Liver (tissue), 8 donors: ENCODE measurements at regions not wholly inside any gene's neighbourhood (a gene's known extent, or its start where the extent isn't known, plus 50 kb on each side); places are given as distances from the start of the nearest gene placed in this dataset.

ENCODE experiments used
- DNase-seq: peaks from one replicate; pipeline ENCODE4 v3.0.0-alpha.2; 2017; ENCODE audit warnings: low spot score
- H3K27ac ChIP-seq, 2 donors: one replicate each; pipeline ENCODE4 v1.7.0; 2013; ENCODE audit warnings: inconsistent platforms in 2 of 2, low read length in 2 of 2, control low read depth in 1 of 2, low read depth in 1 of 2, mild to moderate bottlenecking in 1 of 2
- H3K27me3 ChIP-seq, 4 donors: one replicate each; pipeline versions ENCODE4 v1.6.1 to v1.7.0; 2013; ENCODE audit warnings: low read length in 3 of 4, inconsistent platforms in 1 of 4, mild to moderate bottlenecking in 1 of 4, moderate library complexity in 1 of 4; ENCODE audit not compliant: control insufficient read depth in 4 of 4, insufficient read depth in 4 of 4
- H3K36me3 ChIP-seq, 4 donors: one replicate each; pipeline versions ENCODE4 v1.6.1 to v1.7.0; 2013; ENCODE audit warnings: low read length in 3 of 4, mild to moderate bottlenecking in 3 of 4, low read depth in 1 of 4, moderate library complexity in 1 of 4; ENCODE audit not compliant: control insufficient read depth in 4 of 4, insufficient read depth in 3 of 4
- H3K4me1 ChIP-seq, 4 donors: one replicate each; pipeline versions ENCODE4 v1.6.1 to v1.7.0; 2013; ENCODE audit warnings: low read length in 3 of 4, mild to moderate bottlenecking in 3 of 4, moderate library complexity in 1 of 4; ENCODE audit not compliant: control insufficient read depth in 4 of 4, insufficient read depth in 4 of 4
- H3K4me3 ChIP-seq, 3 donors: one replicate each; pipeline versions ENCODE4 v1.6.1 to v1.7.0; 2013; ENCODE audit warnings: low read length in 3 of 3, control low read depth in 1 of 3, low read depth in 1 of 3, mild to moderate bottlenecking in 1 of 3
- H3K9ac ChIP-seq, 2 donors: one replicate each; pipeline ENCODE4 v1.7.0; 2013; ENCODE audit warnings: low read length in 2 of 2, mild to moderate bottlenecking in 2 of 2, moderate library complexity in 2 of 2, control low read depth in 1 of 2, low read depth in 1 of 2
- H3K9me3 ChIP-seq, 4 donors: one replicate each; pipeline versions ENCODE4 v1.6.1 to v1.7.0; 2013; ENCODE audit warnings: low read length in 3 of 4; ENCODE audit not compliant: control insufficient read depth in 4 of 4
- ATF3 ChIP-seq: IDR thresholded peaks from 2 replicates; pipeline ENCODE4 v1.6.1; 2016; ENCODE audit warnings: antibody characterized with exemption
- EGR1 ChIP-seq, 2 donors: IDR thresholded peaks; 2 replicates each; pipeline ENCODE4 v1.6.1; 2016 to 2018; ENCODE audit warnings: antibody characterized with exemption in 2 of 2, low read depth in 2 of 2
- FOXA2 ChIP-seq: IDR thresholded peaks from 2 replicates; pipeline ENCODE4 v1.6.1; 2016; ENCODE audit warnings: antibody characterized with exemption
- HNF4A ChIP-seq, 2 donors: conservative IDR thresholded peaks; 2 replicates each; pipeline ENCODE4 v1.6.1; 2016; ENCODE audit warnings: antibody characterized with exemption in 2 of 2, mild to moderate bottlenecking in 2 of 2
- HNF4G ChIP-seq: IDR thresholded peaks from 2 replicates; pipeline ENCODE4 v1.6.1; 2016; ENCODE audit warnings: antibody characterized with exemption
- JUND ChIP-seq, 2 donors: IDR thresholded peaks; 2 replicates each; pipeline ENCODE4 v1.6.1; 2016; ENCODE audit warnings: antibody characterized with exemption in 2 of 2
- MAX ChIP-seq: IDR thresholded peaks from 2 replicates; pipeline ENCODE4 v1.6.1; 2016; ENCODE audit warnings: antibody characterized with exemption
- NR2F2 ChIP-seq: IDR thresholded peaks from 2 replicates; pipeline ENCODE4 v1.6.1; 2016; ENCODE audit warnings: antibody characterized with exemption
- RAD21 ChIP-seq, 2 donors: IDR thresholded peaks; 2 replicates each; pipeline ENCODE4 v1.6.1; 2016; ENCODE audit warnings: antibody characterized with exemption in 2 of 2, mild to moderate bottlenecking in 2 of 2
- REST ChIP-seq: IDR thresholded peaks from 2 replicates; pipeline ENCODE4 v1.6.1; 2016; ENCODE audit warnings: antibody characterized with exemption, mild to moderate bottlenecking
- RXRA ChIP-seq, 2 donors: IDR thresholded peaks; 2 replicates each; pipeline ENCODE4 v1.6.1; 2017 to 2018; ENCODE audit warnings: antibody characterized with exemption in 2 of 2, mild to moderate bottlenecking in 1 of 2
- SP1 ChIP-seq: IDR thresholded peaks from 2 replicates; pipeline ENCODE4 v1.6.1; 2018; ENCODE audit warnings: antibody characterized with exemption, mild to moderate bottlenecking
- TAF1 ChIP-seq: conservative IDR thresholded peaks from 2 replicates; pipeline ENCODE4 v1.6.1; 2016; ENCODE audit warnings: antibody characterized with exemption, mild to moderate bottlenecking
- YY1 ChIP-seq: IDR thresholded peaks from 2 replicates; pipeline ENCODE4 v1.6.1; 2016; ENCODE audit warnings: antibody characterized with exemption, mild to moderate bottlenecking
- ZBTB33 ChIP-seq: IDR thresholded peaks from 2 replicates; pipeline ENCODE4 v1.6.1; 2016; ENCODE audit warnings: antibody characterized with exemption
- WGBS: extraction: QIAGEN DNeasy Blood & Tissue Kit; methylation state at CpG from one replicate; pipeline ENCODE4 v1.1.7; 2013; 5-methylcytosine and 5-hydroxymethylcytosine counted together
- TF ChIP-seq, protein P1 (sequence below): fragments of 150-350 bp; IDR thresholded peaks from 2 replicates; pipeline ENCODE4 v1.5.1; 2017; ENCODE audit warnings: improper control_type of control experiment, low read depth, low read length; ENCODE audit not compliant: missing input control
- donor health status: healthy.
- donor health status: healthy.
- donor health status: healthy.
- donor health status: healthy.
- donor health status: healthy.

GRCh38 chr20:20781029-20781428 is 68.6 kb upstream of the RALGAPA2 start (continued):
- TF ChIP-seq REST (no peak), RXRA (IDR thresholded peaks at IDR 0.05) (no peak), MAX (no peak), EGR1 (IDR thresholded peaks at IDR 0.05; ENCODE audit: low read depth in 2 of 2) (no peak), RAD21 (IDR thresholded peaks at IDR 0.05) (no peak)

GRCh38 chr20:20780127-20780824 is 67.8 kb upstream of the RALGAPA2 start:
- H3K27me3 ChIP-seq: no peaks in the 10 kb centered on the region
- peak overlapping the region; percentile 1 to 36 for H3K27ac ChIP-seq
- TF ChIP-seq MAX (peak; percentile 57), HNF4A (conservative IDR thresholded peaks at IDR 0.05) (peak; percentile 66), RAD21 (IDR thresholded peaks at IDR 0.05) (peak; percentile 49 to 68), TAF1 (no peak), FOXA2 (peak; percentile 4), JUND (IDR thresholded peaks at IDR 0.05) (peak in 1 of 2 donors; percentile 51), YY1 (peak; percentile 92), HNF4G (no peak), SP1 (peak; percentile 64), RXRA (IDR thresholded peaks at IDR 0.05) (peak; percentile 51 to 77)
- no peaks in the 10 kb centered on the region for H3K9me3 ChIP-seq
- no peaks in the 10 kb centered on the region for H3K36me3 ChIP-seq
- 28% methylated on average over 7 of the region's 7 CpGs for WGBS
- H3K9ac ChIP-seq: no peak overlapping the region
- H3K4me3 ChIP-seq: no peak overlapping the region
- H3K4me1 ChIP-seq: peaks cover 2 to 36% (median 20%) of the 10 kb centered on the region in 4 donors
- peak; percentile 44 for DNase-seq

GRCh38 chr20:20778676-20779075 is 66.2 kb upstream of the RALGAPA2 start:
- no peak for DNase-seq
- no peak overlapping the region for H3K27ac ChIP-seq

More at GRCh38 chr20:20778676-20779075, 66.2 kb upstream of the RALGAPA2 start:
- H3K4me3 ChIP-seq: no peak overlapping the region
- TF ChIP-seq RAD21 (IDR thresholded peaks at IDR 0.05) (no peak), ATF3 (no peak), RXRA (IDR thresholded peaks at IDR 0.05) (no peak), HNF4G (no peak), MAX (no peak), ZBTB33 (no peak), TAF1 (no peak), JUND (IDR thresholded peaks at IDR 0.05) (no peak), NR2F2 (no peak), EGR1 (IDR thresholded peaks at IDR 0.05; ENCODE audit: low read depth in 2 of 2) (no peak)
- TF ChIP-seq, protein P1, sequence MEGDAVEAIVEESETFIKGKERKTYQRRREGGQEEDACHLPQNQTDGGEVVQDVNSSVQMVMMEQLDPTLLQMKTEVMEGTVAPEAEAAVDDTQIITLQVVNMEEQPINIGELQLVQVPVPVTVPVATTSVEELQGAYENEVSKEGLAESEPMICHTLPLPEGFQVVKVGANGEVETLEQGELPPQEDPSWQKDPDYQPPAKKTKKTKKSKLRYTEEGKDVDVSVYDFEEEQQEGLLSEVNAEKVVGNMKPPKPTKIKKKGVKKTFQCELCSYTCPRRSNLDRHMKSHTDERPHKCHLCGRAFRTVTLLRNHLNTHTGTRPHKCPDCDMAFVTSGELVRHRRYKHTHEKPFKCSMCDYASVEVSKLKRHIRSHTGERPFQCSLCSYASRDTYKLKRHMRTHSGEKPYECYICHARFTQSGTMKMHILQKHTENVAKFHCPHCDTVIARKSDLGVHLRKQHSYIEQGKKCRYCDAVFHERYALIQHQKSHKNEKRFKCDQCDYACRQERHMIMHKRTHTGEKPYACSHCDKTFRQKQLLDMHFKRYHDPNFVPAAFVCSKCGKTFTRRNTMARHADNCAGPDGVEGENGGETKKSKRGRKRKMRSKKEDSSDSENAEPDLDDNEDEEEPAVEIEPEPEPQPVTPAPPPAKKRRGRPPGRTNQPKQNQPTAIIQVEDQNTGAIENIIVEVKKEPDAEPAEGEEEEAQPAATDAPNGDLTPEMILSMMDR: no peak
- no peaks in the 10 kb centered on the region for H3K36me3 ChIP-seq
- no peak overlapping the region for H3K9ac ChIP-seq
- no peaks in the 10 kb centered on the region for H3K27me3 ChIP-seq
- peaks cover 2 to 36% (median 20%) of the 10 kb centered on the region in 4 donors for H3K4me1 ChIP-seq
- 86% methylated on average over 2 of the region's 2 CpGs for WGBS
- no peaks in the 10 kb centered on the region for H3K9me3 ChIP-seq
